Liver (tissue), 8 donors: ENCODE measurements at regions not wholly inside any gene's neighbourhood (a gene's known extent, or its start where the extent isn't known, plus 50 kb on each side); places are given as distances from the start of the nearest gene placed in this dataset.
A peak's percentile ranks its signal among the peaks of the same experiment; 100 is the strongest.

ENCODE experiments used
- DNase-seq: peaks from one replicate; pipeline ENCODE4 v3.0.0-alpha.2; 2017; ENCODE audit warnings: low spot score
- H3K27ac ChIP-seq, 2 donors: one replicate each; pipeline ENCODE4 v1.7.0; 2013; ENCODE audit warnings: inconsistent platforms in 2 of 2, low read length in 2 of 2, control low read depth in 1 of 2, low read depth in 1 of 2, mild to moderate bottlenecking in 1 of 2
- H3K27me3 ChIP-seq, 4 donors: one replicate each; pipeline versions ENCODE4 v1.6.1 to v1.7.0; 2013; ENCODE audit warnings: low read length in 3 of 4, inconsistent platforms in 1 of 4, mild to moderate bottlenecking in 1 of 4, moderate library complexity in 1 of 4; ENCODE audit not compliant: control insufficient read depth in 4 of 4, insufficient read depth in 4 of 4
- H3K36me3 ChIP-seq, 4 donors: one replicate each; pipeline versions ENCODE4 v1.6.1 to v1.7.0; 2013; ENCODE audit warnings: low read length in 3 of 4, mild to moderate bottlenecking in 3 of 4, low read depth in 1 of 4, moderate library complexity in 1 of 4; ENCODE audit not compliant: control insufficient read depth in 4 of 4, insufficient read depth in 3 of 4
- H3K4me1 ChIP-seq, 4 donors: one replicate each; pipeline versions ENCODE4 v1.6.1 to v1.7.0; 2013; ENCODE audit warnings: low read length in 3 of 4, mild to moderate bottlenecking in 3 of 4, moderate library complexity in 1 of 4; ENCODE audit not compliant: control insufficient read depth in 4 of 4, insufficient read depth in 4 of 4
- H3K4me3 ChIP-seq, 3 donors: one replicate each; pipeline versions ENCODE4 v1.6.1 to v1.7.0; 2013; ENCODE audit warnings: low read length in 3 of 3, control low read depth in 1 of 3, low read depth in 1 of 3, mild to moderate bottlenecking in 1 of 3
- H3K9ac ChIP-seq, 2 donors: one replicate each; pipeline ENCODE4 v1.7.0; 2013; ENCODE audit warnings: low read length in 2 of 2, mild to moderate bottlenecking in 2 of 2, moderate library complexity in 2 of 2, control low read depth in 1 of 2, low read depth in 1 of 2
- H3K9me3 ChIP-seq, 4 donors: one replicate each; pipeline versions ENCODE4 v1.6.1 to v1.7.0; 2013; ENCODE audit warnings: low read length in 3 of 4; ENCODE audit not compliant: control insufficient read depth in 4 of 4
- CTCF ChIP-seq: fragments of 150-350 bp; IDR thresholded peaks from 2 replicates; pipeline ENCODE4 v1.5.1; 2017; ENCODE audit warnings: improper control_type of control experiment, low read depth, low read length; ENCODE audit not compliant: missing input control
- FOXA1 ChIP-seq: IDR thresholded peaks from 2 replicates; pipeline ENCODE4 v1.6.1; 2016; ENCODE audit warnings: antibody characterized with exemption
- FOXA2 ChIP-seq: IDR thresholded peaks from 2 replicates; pipeline ENCODE4 v1.6.1; 2016; ENCODE audit warnings: antibody characterized with exemption
- GABPA ChIP-seq, 2 donors: IDR thresholded peaks in 1 of 2; conservative IDR thresholded peaks in 1 of 2; 2 replicates each; pipeline ENCODE4 v1.6.1; 2016; ENCODE audit warnings: antibody characterized with exemption in 2 of 2, mild to moderate bottlenecking in 1 of 2, moderate library complexity in 1 of 2
- HNF4G ChIP-seq: IDR thresholded peaks from 2 replicates; pipeline ENCODE4 v1.6.1; 2016; ENCODE audit warnings: antibody characterized with exemption
- JUND ChIP-seq, 2 donors: IDR thresholded peaks; 2 replicates each; pipeline ENCODE4 v1.6.1; 2016; ENCODE audit warnings: antibody characterized with exemption in 2 of 2
- MAX ChIP-seq: IDR thresholded peaks from 2 replicates; pipeline ENCODE4 v1.6.1; 2016; ENCODE audit warnings: antibody characterized with exemption
- NR2F2 ChIP-seq: IDR thresholded peaks from 2 replicates; pipeline ENCODE4 v1.6.1; 2016; ENCODE audit warnings: antibody characterized with exemption
- RAD21 ChIP-seq, 2 donors: IDR thresholded peaks; 2 replicates each; pipeline ENCODE4 v1.6.1; 2016; ENCODE audit warnings: antibody characterized with exemption in 2 of 2, mild to moderate bottlenecking in 2 of 2
- REST ChIP-seq: IDR thresholded peaks from 2 replicates; pipeline ENCODE4 v1.6.1; 2016; ENCODE audit warnings: antibody characterized with exemption, mild to moderate bottlenecking
- RXRA ChIP-seq, 2 donors: IDR thresholded peaks; 2 replicates each; pipeline ENCODE4 v1.6.1; 2017 to 2018; ENCODE audit warnings: antibody characterized with exemption in 2 of 2, mild to moderate bottlenecking in 1 of 2
- SP1 ChIP-seq: IDR thresholded peaks from 2 replicates; pipeline ENCODE4 v1.6.1; 2018; ENCODE audit warnings: antibody characterized with exemption, mild to moderate bottlenecking
- TAF1 ChIP-seq: conservative IDR thresholded peaks from 2 replicates; pipeline ENCODE4 v1.6.1; 2016; ENCODE audit warnings: antibody characterized with exemption, mild to moderate bottlenecking
- YY1 ChIP-seq: IDR thresholded peaks from 2 replicates; pipeline ENCODE4 v1.6.1; 2016; ENCODE audit warnings: antibody characterized with exemption, mild to moderate bottlenecking
- ZBTB33 ChIP-seq: IDR thresholded peaks from 2 replicates; pipeline ENCODE4 v1.6.1; 2016; ENCODE audit warnings: antibody characterized with exemption
- WGBS: extraction: QIAGEN DNeasy Blood & Tissue Kit; methylation state at CpG from one replicate; pipeline ENCODE4 v1.1.7; 2013; 5-methylcytosine and 5-hydroxymethylcytosine counted together
- donor health status: healthy.
- donor health status: healthy.
- donor health status: healthy.
- donor health status: healthy.
- donor health status: healthy.

- TF ChIP-seq SP1 (no peak), TAF1 (no peak), RAD21 (IDR thresholded peaks at IDR 0.05) (peak in 1 of 2 donors; percentile 7)
- no peaks in the 10 kb centered on the region for H3K36me3 ChIP-seq
- H3K4me1 ChIP-seq, result peaks cover 0 to 13% (median 9%) of the 10 kb centered on the region in 4 donors
- H3K9me3 ChIP-seq, result no peaks in the 10 kb centered on the region
- DNase-seq, result no peak
- H3K27ac ChIP-seq, result no peak overlapping the region
- H3K27me3 ChIP-seq, result no peaks in the 10 kb centered on the region
- 25% methylated on average over 3 of the region's 3 CpGs for WGBS
- H3K9ac ChIP-seq, result no peak overlapping the region
- H3K4me3 ChIP-seq, result no peak overlapping the region
These were observed 125.6 kb upstream of the TSLP start for GRCh38 chr5:110945874-110946436.

GRCh38 chr5:110951373-110951791 is 120.1 kb upstream of the TSLP start:
- no peaks in the 10 kb centered on the region for H3K27me3 ChIP-seq
- H3K36me3 ChIP-seq, result no peaks in the 10 kb centered on the region
- peaks cover 0 to 1% (median under 1%) of the 10 kb centered on the region in 4 donors for H3K4me1 ChIP-seq
- no peak overlapping the region for H3K27ac ChIP-seq
- TF ChIP-seq ZBTB33 (no peak), HNF4G (no peak)
- H3K9ac ChIP-seq, result no peak overlapping the region
- H3K4me3 ChIP-seq, result no peak overlapping the region
- DNase-seq, result no peak
- 79% methylated on average over 2 of the region's 2 CpGs for WGBS
- no peaks in the 10 kb centered on the region for H3K9me3 ChIP-seq

GRCh38 chr5:110956280-110956912 is 115.1 kb upstream of the TSLP start:
- no peak overlapping the region for H3K27ac ChIP-seq
- H3K36me3 ChIP-seq, result no peaks in the 10 kb centered on the region
- H3K9ac ChIP-seq, result no peak overlapping the region
- no peak for DNase-seq
- H3K4me3 ChIP-seq, result no peak overlapping the region
- TF ChIP-seq YY1 (no peak), MAX (no peak), JUND (IDR thresholded peaks at IDR 0.05) (no peak), REST (no peak), CTCF (no peak), TAF1 (no peak), SP1 (no peak), RXRA (IDR thresholded peaks at IDR 0.05) (no peak), FOXA1 (no peak), GABPA (IDR thresholded peaks at IDR 0.05 in 1 of 2, conservative IDR thresholded peaks at IDR 0.05 in 1 of 2) (no peak), NR2F2 (no peak), HNF4G (no peak), ZBTB33 (no peak), FOXA2 (no peak), RAD21 (IDR thresholded peaks at IDR 0.05) (no peak)
- 68% methylated on average over 20 of the region's 20 CpGs for WGBS
- H3K27me3 ChIP-seq, result no peaks in the 10 kb centered on the region
- H3K9me3 ChIP-seq, result no peaks in the 10 kb centered on the region
- H3K4me1 ChIP-seq, result no peaks in the 10 kb centered on the region
